OCI-LY7 (cell line): ENCODE measurements at regions not wholly inside any gene's neighbourhood (a gene's known extent, or its start where the extent isn't known, plus 50 kb on each side); places are given as distances from the start of the nearest gene placed in this dataset.

Experiments used
- BruUV-seq: library from RNA; stranded (reverse); fragments of 400-500 nt; replicated peaks from 2 replicates; lab custom pipeline; 2021; lab: Mats Ljungman, UMichigan
- CTCF ChIA-PET: fragments of 300-600 bp; sonication (Branson Sonifier 250); formaldehyde crosslinking; loops from one replicate; lab custom pipeline; 2022; ENCODE audit warnings: antibody characterized with exemption; ENCODE audit not compliant: unreplicated experiment; lab: Charles Lee
- POLR2A ChIA-PET: fragments of 300-600 bp; sonication (Branson Sonifier 250); formaldehyde crosslinking; loops from one replicate; lab custom pipeline; 2022; ENCODE audit warnings: antibody characterized with exemption; lab: Charles Lee
- DNase-seq: peaks from one replicate; pipeline ENCODE4 v3.0.0-alpha.2; 2015; ENCODE audit warnings: low spot score
- H2AFZ ChIP-seq: fragments of 200-600 bp; sonication (generic), shearing (Covaris generic); 2 replicates; pipeline ENCODE4 v1.6.1; 2014; ENCODE audit warnings: mild to moderate bottlenecking, antibody characterized with exemption, low read length, moderate library complexity
- H3K27ac ChIP-seq: fragments of 200-600 bp; sonication (generic); 2 replicates; pipeline ENCODE4 v1.5.1; 2014; ENCODE audit warnings: mixed run types, low read depth, mild to moderate bottlenecking, moderate library complexity, low read length, inconsistent platforms; ENCODE audit not compliant: poor library complexity, severe bottlenecking
- H3K36me3 ChIP-seq: fragments of 200-600 bp; sonication (generic); 2 replicates; pipeline ENCODE4 v1.6.1; 2014; ENCODE audit warnings: mild to moderate bottlenecking, antibody characterized with exemption, low read length, moderate library complexity, mixed read lengths; ENCODE audit not compliant: insufficient read depth
- H3K4me1 ChIP-seq: fragments of 200-600 bp; sonication (generic); 2 replicates; pipeline ENCODE4 v1.5.1; 2014; ENCODE audit warnings: mild to moderate bottlenecking, low read length; ENCODE audit not compliant: insufficient read depth, poor library complexity, severe bottlenecking
- H3K4me2 ChIP-seq: fragments of 200-600 bp; sonication (generic); 2 replicates; pipeline ENCODE4 v1.6.1; 2014; ENCODE audit warnings: mild to moderate bottlenecking, low read length
- H3K4me3 ChIP-seq: fragments of 200-600 bp; sonication (generic); 2 replicates; pipeline ENCODE4 v1.5.1; 2014; ENCODE audit warnings: mild to moderate bottlenecking, low read depth, low read length; ENCODE audit not compliant: poor library complexity, severe bottlenecking
- H3K79me2 ChIP-seq: fragments of 200-600 bp; sonication (generic); 2 replicates; pipeline ENCODE4 v1.6.1; 2016; ENCODE audit warnings: low read depth, mild to moderate bottlenecking, low read length, moderate library complexity, mixed read lengths; ENCODE audit not compliant: insufficient read depth
- H3K9me2 ChIP-seq: fragments of 200-600 bp; sonication (generic); 2 replicates; pipeline ENCODE4 v1.6.1; 2016; ENCODE audit warnings: mild to moderate bottlenecking, low read length, mixed read lengths; ENCODE audit not compliant: insufficient read depth
- H3K9me3 ChIP-seq: fragments of 200-600 bp; sonication (generic); 2 replicates; pipeline ENCODE4 v1.6.1; 2014; ENCODE audit warnings: mild to moderate bottlenecking, mixed run types, low read length, mixed read lengths
- H4K20me1 ChIP-seq: fragments of 200-600 bp; sonication (generic); 2 replicates; pipeline ENCODE4 v1.6.1; 2014; ENCODE audit warnings: mild to moderate bottlenecking, antibody characterized with exemption, low read length, moderate library complexity, mixed read lengths; ENCODE audit not compliant: insufficient read depth
- EZH2phosphoT487 ChIP-seq: fragments of 200-600 bp; sonication (generic); IDR thresholded peaks from 2 replicates; pipeline ENCODE4 v1.6.1; 2018; ENCODE audit warnings: low read depth, borderline replicate concordance, mild to moderate bottlenecking, mixed run types, antibody characterized with exemption, low read length, moderate library complexity, mixed read lengths
- intact Hi-C: fragments of 100-400 bp; cut with micrococcal nuclease; formaldehyde crosslinking; loops from one replicate; pipeline ENCODE4 v1.10.0; 2022; ENCODE audit not compliant: unreplicated experiment
- TF ChIP-seq, protein P1 (sequence below): fragments of 200-600 bp; sonication (generic); conservative IDR thresholded peaks from 2 replicates; pipeline ENCODE4 v1.5.1; 2014; ENCODE audit warnings: mild to moderate bottlenecking, antibody characterized with exemption, low read length, moderate library complexity, mixed read lengths

DNA sequence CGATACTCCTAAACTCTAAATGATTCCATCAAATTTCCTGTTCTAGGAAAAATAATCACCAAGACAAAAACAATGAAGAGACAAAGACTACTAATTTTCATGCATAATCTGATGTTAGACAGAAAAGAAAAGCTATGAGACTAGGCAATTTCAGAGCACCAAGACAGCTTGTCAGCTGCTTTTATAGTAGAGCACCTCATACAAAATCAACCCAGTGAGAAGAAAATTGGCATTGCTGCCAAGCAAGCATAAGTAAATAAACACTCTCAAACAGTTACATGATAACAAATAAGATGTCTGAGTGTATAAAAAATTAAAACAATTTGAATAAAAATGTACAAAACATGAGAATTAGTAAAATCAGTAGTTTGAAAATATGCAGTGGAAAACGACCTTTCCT, 1544.6 kb downstream of the C4orf33 start:
- intact Hi-C loops: no loop called here
- no TSS peak for BruUV-seq

DNA sequence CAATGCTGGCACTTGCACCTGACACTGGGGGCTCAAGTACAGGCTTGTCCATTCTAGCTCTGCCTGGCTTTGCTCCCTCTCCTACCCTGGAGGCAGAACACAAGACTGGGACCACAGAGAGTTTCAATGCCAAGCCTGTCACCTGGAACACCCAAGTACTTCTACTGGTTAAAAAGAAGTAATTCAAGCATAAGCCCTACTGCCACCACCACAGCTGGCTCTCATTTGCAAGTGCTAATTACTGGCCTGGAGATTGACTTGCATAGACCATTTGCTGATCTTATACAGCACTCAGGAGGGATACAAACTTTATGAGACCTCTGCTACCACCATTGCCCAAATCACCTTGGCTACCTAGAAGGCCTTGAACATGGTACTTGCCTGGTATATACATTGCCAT, 1550.9 kb downstream of the C4orf33 start:
- BruUV-seq: no TSS peak
- no peak for DNase-seq
- TF ChIP-seq, protein P1, sequence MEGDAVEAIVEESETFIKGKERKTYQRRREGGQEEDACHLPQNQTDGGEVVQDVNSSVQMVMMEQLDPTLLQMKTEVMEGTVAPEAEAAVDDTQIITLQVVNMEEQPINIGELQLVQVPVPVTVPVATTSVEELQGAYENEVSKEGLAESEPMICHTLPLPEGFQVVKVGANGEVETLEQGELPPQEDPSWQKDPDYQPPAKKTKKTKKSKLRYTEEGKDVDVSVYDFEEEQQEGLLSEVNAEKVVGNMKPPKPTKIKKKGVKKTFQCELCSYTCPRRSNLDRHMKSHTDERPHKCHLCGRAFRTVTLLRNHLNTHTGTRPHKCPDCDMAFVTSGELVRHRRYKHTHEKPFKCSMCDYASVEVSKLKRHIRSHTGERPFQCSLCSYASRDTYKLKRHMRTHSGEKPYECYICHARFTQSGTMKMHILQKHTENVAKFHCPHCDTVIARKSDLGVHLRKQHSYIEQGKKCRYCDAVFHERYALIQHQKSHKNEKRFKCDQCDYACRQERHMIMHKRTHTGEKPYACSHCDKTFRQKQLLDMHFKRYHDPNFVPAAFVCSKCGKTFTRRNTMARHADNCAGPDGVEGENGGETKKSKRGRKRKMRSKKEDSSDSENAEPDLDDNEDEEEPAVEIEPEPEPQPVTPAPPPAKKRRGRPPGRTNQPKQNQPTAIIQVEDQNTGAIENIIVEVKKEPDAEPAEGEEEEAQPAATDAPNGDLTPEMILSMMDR: no peak

More for the DNA sequence above, 1544.6 kb downstream of the C4orf33 start:
- Histone ChIP-seq H3K9me3 (no peaks in the 10 kb centered on the region), H4K20me1 (no peaks in the 10 kb centered on the region), H3K4me2 (no peak overlapping the region), H2AFZ (no peak overlapping the region; the same call in 1 of the 2 replicates), H3K79me2 (no peaks in the 10 kb centered on the region), H3K4me3 (no peak overlapping the region), H3K4me1 (no peaks in the 10 kb centered on the region), H3K9me2 (no peaks in the 10 kb centered on the region), H3K36me3 (no peaks in the 10 kb centered on the region), H3K27ac (no peak overlapping the region)
- POLR2A ChIA-PET: interaction anchor here (0.5 kb wide), 1 partner anchor 263 kb away, joined by 3 read pairs; no protein-coding TSS in a partner anchor
- no peak for TF ChIP-seq EZH2phosphoT487
- TF ChIP-seq, protein P1: no peak
- CTCF ChIA-PET: no interaction called here
- DNase-seq: no peak

DNA sequence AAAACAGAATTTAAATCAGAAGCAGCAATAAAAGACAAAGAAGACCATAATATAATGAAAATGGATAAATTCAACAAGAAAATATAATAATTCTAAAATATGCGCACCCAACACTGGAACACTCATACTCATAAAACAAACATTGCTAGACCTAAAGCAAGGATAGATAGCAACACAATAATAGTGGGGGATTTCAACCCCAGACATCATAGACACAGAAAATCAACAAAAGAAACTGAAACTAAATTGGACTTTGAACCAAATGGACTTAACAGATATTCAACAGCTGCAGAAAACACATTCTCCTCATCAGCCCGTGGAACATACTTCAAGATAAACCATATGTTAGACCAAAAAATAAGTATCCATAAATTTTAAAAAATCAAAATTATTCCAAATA, 1552.6 kb downstream of the C4orf33 start:
- intact Hi-C loops: no loop called here
- no peak overlapping the region for H3K4me2 ChIP-seq
- H3K36me3 ChIP-seq: no peaks in the 10 kb centered on the region
- POLR2A ChIA-PET: no interaction called here
- no peaks in the 10 kb centered on the region for H3K79me2 ChIP-seq
- no peaks in the 10 kb centered on the region for H3K4me1 ChIP-seq
- TF ChIP-seq, protein P1: no peak
- no peak for TF ChIP-seq EZH2phosphoT487
- H3K9me3 ChIP-seq: no peaks in the 10 kb centered on the region
- DNase-seq: no peak
- H3K4me3 ChIP-seq: no peak overlapping the region
- CTCF ChIA-PET: no interaction called here
- no peaks in the 10 kb centered on the region for H3K9me2 ChIP-seq
- H4K20me1 ChIP-seq: no peaks in the 10 kb centered on the region
- H2AFZ ChIP-seq: no peak overlapping the region
- H3K27ac ChIP-seq: no peak overlapping the region
- no TSS peak for BruUV-seq

More for the DNA sequence above, 1550.9 kb downstream of the C4orf33 start:
- Histone ChIP-seq H4K20me1 (no peaks in the 10 kb centered on the region), H3K36me3 (no peaks in the 10 kb centered on the region), H3K9me2 (no peaks in the 10 kb centered on the region), H3K79me2 (no peaks in the 10 kb centered on the region), H3K4me3 (no peak overlapping the region), H3K4me2 (no peak overlapping the region), H3K27ac (no peak overlapping the region), H3K9me3 (no peaks in the 10 kb centered on the region), H3K4me1 (no peaks in the 10 kb centered on the region), H2AFZ (no peak overlapping the region)
- ChIA-PET CTCF (no interaction called here), POLR2A (interaction anchor here (0.8 kb wide), 1 partner anchor 11 kb away, joined by 3 read pairs; no protein-coding TSS in a partner anchor)
- intact Hi-C loops: no loop called here
